GM10266 (cell line): ENCODE measurements at regions not wholly inside any gene's neighbourhood (a gene's known extent, or its start where the extent isn't known, plus 50 kb on each side); places are given as distances from the start of the nearest gene placed in this dataset.
A peak's percentile ranks its signal among the peaks of the same experiment; 100 is the strongest.

Experiments used
- DNase-seq: peaks from one replicate; pipeline ENCODE4 v3.0.0; 2012; ENCODE audit errors: extremely low spot score
- CTCF ChIP-seq: IDR thresholded peaks from 2 replicates; pipeline ENCODE4 v1.5.1; 2012; ENCODE audit warnings: mild to moderate bottlenecking, low read depth; ENCODE audit not compliant: control insufficient read depth, insufficient read depth; ENCODE audit errors: missing control alignments

- DNase-seq, result no peak
- TF ChIP-seq CTCF, result no peak
Observed at GRCh38 chr22:27404441-27404840, 397.1 kb downstream of the MN1 start.

- TF ChIP-seq CTCF, result peak; percentile 45
- peak; percentile 38 for DNase-seq
Observed at GRCh38 chr22:27405672-27406388, 395.7 kb downstream of the MN1 start.

GRCh38 chr22:27406389-27406861, 395.1 kb downstream of the MN1 start:
- DNase-seq, result no peak

GRCh38 chr22:27407369-27407985, 394.1 kb downstream of the MN1 start:
- DNase-seq, result no peak
- no peak for TF ChIP-seq CTCF

More at GRCh38 chr22:27406389-27406861, 395.1 kb downstream of the MN1 start:
- TF ChIP-seq CTCF, result no peak

- TF ChIP-seq CTCF, result no peak
- DNase-seq, result no peak
Observed at GRCh38 chr22:27408068-27408467, 393.5 kb downstream of the MN1 start.

GRCh38 chr22:27409299-27409698, 392.3 kb downstream of the MN1 start:
- TF ChIP-seq CTCF, result no peak
- DNase-seq, result no peak

GRCh38 chr22:27412866-27413445, 388.6 kb downstream of the MN1 start:
- no peak for DNase-seq
- no peak for TF ChIP-seq CTCF
